Neural cell (in vitro differentiated cells): ENCODE measurements at regions not wholly inside any gene's neighbourhood (a gene's known extent, or its start where the extent isn't known, plus 50 kb on each side); places are given as distances from the start of the nearest gene placed in this dataset.

Experiments
- H2AFZ ChIP-seq: fragments of 200-600, 300-800 bp; sonication (generic), shearing (Covaris generic); 2 replicates; pipeline ENCODE4 v1.6.0; 2014; ENCODE audit warnings: low read depth, mild to moderate bottlenecking, antibody characterized with exemption, low read length, moderate library complexity
- H3F3A ChIP-seq: fragments of 200-600 bp; shearing (Covaris generic); 2 replicates; pipeline ENCODE4 v1.6.1; 2016; ENCODE audit warnings: mild to moderate bottlenecking, moderate library complexity, mixed read lengths, antibody characterized with exemption, low read length; ENCODE audit not compliant: insufficient read depth, poor library complexity, severe bottlenecking
- H3K27ac ChIP-seq: fragments of 200-600, 300-800 bp; sonication (generic), shearing (Covaris generic); 2 replicates; pipeline ENCODE4 v1.5.1; 2014; ENCODE audit warnings: mild to moderate bottlenecking, low read length, moderate library complexity
- H3K27me3 ChIP-seq: fragments of 300-800, 200-600 bp; sonication (generic), shearing (Covaris generic); 2 replicates; pipeline ENCODE4 v1.6.0; 2014; ENCODE audit warnings: mild to moderate bottlenecking, low read depth, low read length, moderate library complexity; ENCODE audit not compliant: insufficient read depth
- H3K36me3 ChIP-seq: fragments of 300-800, 200-600 bp; sonication (generic), shearing (Covaris generic); 2 replicates; pipeline ENCODE4 v1.5.1; 2014; ENCODE audit warnings: mild to moderate bottlenecking, antibody characterized with exemption, low read length, moderate library complexity; ENCODE audit not compliant: insufficient read depth
- H3K4me2 ChIP-seq: fragments of 300-800, 200-600 bp; sonication (generic), shearing (Covaris generic); 2 replicates; pipeline ENCODE4 v1.6.0; 2014; ENCODE audit warnings: mild to moderate bottlenecking, low read length
- H3K4me3 ChIP-seq: fragments of 300-800, 200-600 bp; sonication (generic), shearing (Covaris generic); 2 replicates; pipeline ENCODE4 v1.5.1; 2014; ENCODE audit warnings: mild to moderate bottlenecking, low read length, moderate library complexity
- H3K79me2 ChIP-seq: fragments of 200-600 bp; shearing (Covaris generic); replicated peaks from 2 replicates; pipeline ENCODE4 v1.6.0; 2014; ENCODE audit warnings: mild to moderate bottlenecking, low read length, moderate library complexity; ENCODE audit not compliant: insufficient read depth
- H3K9ac ChIP-seq: fragments of 300-800, 200-600 bp; sonication (generic), shearing (Covaris generic); 2 replicates; pipeline ENCODE4 v1.6.1; 2016; ENCODE audit warnings: mild to moderate bottlenecking, low read length, mixed read lengths
- H3K9me2 ChIP-seq: fragments of 200-600 bp; shearing (Covaris generic); 2 replicates; pipeline ENCODE4 v1.6.1; 2016; ENCODE audit warnings: mild to moderate bottlenecking, low read length, mixed read lengths; ENCODE audit not compliant: insufficient read depth
- H3K9me3 ChIP-seq: fragments of 200-600, 300-800 bp; sonication (generic), shearing (Covaris generic); 2 replicates; pipeline ENCODE4 v1.6.1; 2016; ENCODE audit warnings: mild to moderate bottlenecking, mixed run types, low read length, moderate library complexity, mixed read lengths
- H4K20me1 ChIP-seq: fragments of 200-600 bp; shearing (Covaris generic); 2 replicates; pipeline ENCODE4 v1.6.1; 2016; ENCODE audit warnings: mild to moderate bottlenecking, mixed run types; ENCODE audit not compliant: insufficient read depth
- EP300 ChIP-seq: fragments of 450-650 bp; conservative IDR thresholded peaks from 2 replicates; pipeline ENCODE4 v1.6.1; 2014; ENCODE audit warnings: antibody characterized with exemption, mild to moderate bottlenecking, moderate library complexity; ENCODE audit not compliant: poor library complexity, severe bottlenecking
- EZH2 ChIP-seq: fragments of 200-600, 300-800 bp; shearing (Covaris generic), sonication (generic); IDR thresholded peaks from 2 replicates; pipeline ENCODE4 v1.6.1; 2014; ENCODE audit warnings: antibody characterized with exemption, low read length, borderline replicate concordance, mild to moderate bottlenecking; ENCODE audit not compliant: insufficient read depth, poor library complexity, severe bottlenecking
- MXI1 ChIP-seq: fragments of 450-650 bp; conservative IDR thresholded peaks from 2 replicates; pipeline ENCODE4 v1.6.1; 2014; ENCODE audit warnings: antibody characterized with exemption, mild to moderate bottlenecking; ENCODE audit not compliant: poor library complexity, severe bottlenecking
- POLR2AphosphoS5 ChIP-seq: IDR thresholded peaks from 2 replicates; pipeline ENCODE4 v1.6.1; 2012
- RAD21 ChIP-seq: fragments of 450-650 bp; conservative IDR thresholded peaks from 2 replicates; pipeline ENCODE4 v1.6.1; 2014; ENCODE audit warnings: antibody characterized with exemption, mild to moderate bottlenecking, moderate library complexity
- SMC3 ChIP-seq: fragments of 450-650 bp; conservative IDR thresholded peaks from 2 replicates; pipeline ENCODE4 v1.6.1; 2014; ENCODE audit warnings: antibody characterized with exemption, mild to moderate bottlenecking, moderate library complexity; ENCODE audit not compliant: poor library complexity
- TAF1 ChIP-seq: IDR thresholded peaks from 2 replicates; pipeline ENCODE4 v1.6.1; 2012; ENCODE audit warnings: low read depth
- TF ChIP-seq, protein P1 (sequence below): IDR thresholded peaks from 2 replicates; pipeline ENCODE4 v1.6.1; 2012; ENCODE audit warnings: borderline replicate concordance
- TF ChIP-seq, protein P2 (sequence below): fragments of 450-650 bp; IDR thresholded peaks from 2 replicates; pipeline ENCODE4 v1.5.1; 2014; ENCODE audit warnings: antibody characterized with exemption, mild to moderate bottlenecking, moderate library complexity; ENCODE audit not compliant: poor library complexity, severe bottlenecking

DNA sequence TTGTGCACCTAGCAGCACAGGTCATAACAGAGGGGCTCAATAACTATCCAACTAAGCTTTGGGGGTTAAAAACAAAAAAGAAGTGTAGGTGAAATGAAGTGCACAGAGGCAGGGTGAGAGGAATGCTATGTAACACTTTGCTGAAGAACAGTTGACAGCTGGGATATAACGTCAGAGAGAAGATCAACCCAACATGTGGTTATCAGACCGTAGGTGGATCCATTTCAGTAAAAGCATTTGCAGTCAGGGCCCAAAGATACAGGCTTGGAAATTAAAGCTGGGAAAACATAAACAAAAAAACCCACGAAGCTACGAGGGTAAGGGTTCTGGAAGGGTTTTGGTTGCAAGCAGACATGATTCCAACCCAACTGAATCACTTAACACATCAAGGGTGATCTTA lies 377.5 kb upstream of the NR2F2 start:
- no peaks in the 10 kb centered on the region for H3K9me2 ChIP-seq
- H3K9me3 ChIP-seq: no peaks in the 10 kb centered on the region
- H3K27me3 ChIP-seq: no peaks in the 10 kb centered on the region
- no peaks in the 10 kb centered on the region for H3F3A ChIP-seq
- H4K20me1 ChIP-seq: no peaks in the 10 kb centered on the region
- no peak overlapping the region for H3K9ac ChIP-seq
- H3K36me3 ChIP-seq: no peaks in the 10 kb centered on the region
- H2AFZ ChIP-seq: no peak overlapping the region
- no peak overlapping the region for H3K27ac ChIP-seq
- TF ChIP-seq TAF1 (no peak), RAD21 (no peak), SMC3 (no peak), MXI1 (no peak), EP300 (no peak), EZH2 (no peak), POLR2AphosphoS5 (no peak)
- TF ChIP-seq, protein P1, sequence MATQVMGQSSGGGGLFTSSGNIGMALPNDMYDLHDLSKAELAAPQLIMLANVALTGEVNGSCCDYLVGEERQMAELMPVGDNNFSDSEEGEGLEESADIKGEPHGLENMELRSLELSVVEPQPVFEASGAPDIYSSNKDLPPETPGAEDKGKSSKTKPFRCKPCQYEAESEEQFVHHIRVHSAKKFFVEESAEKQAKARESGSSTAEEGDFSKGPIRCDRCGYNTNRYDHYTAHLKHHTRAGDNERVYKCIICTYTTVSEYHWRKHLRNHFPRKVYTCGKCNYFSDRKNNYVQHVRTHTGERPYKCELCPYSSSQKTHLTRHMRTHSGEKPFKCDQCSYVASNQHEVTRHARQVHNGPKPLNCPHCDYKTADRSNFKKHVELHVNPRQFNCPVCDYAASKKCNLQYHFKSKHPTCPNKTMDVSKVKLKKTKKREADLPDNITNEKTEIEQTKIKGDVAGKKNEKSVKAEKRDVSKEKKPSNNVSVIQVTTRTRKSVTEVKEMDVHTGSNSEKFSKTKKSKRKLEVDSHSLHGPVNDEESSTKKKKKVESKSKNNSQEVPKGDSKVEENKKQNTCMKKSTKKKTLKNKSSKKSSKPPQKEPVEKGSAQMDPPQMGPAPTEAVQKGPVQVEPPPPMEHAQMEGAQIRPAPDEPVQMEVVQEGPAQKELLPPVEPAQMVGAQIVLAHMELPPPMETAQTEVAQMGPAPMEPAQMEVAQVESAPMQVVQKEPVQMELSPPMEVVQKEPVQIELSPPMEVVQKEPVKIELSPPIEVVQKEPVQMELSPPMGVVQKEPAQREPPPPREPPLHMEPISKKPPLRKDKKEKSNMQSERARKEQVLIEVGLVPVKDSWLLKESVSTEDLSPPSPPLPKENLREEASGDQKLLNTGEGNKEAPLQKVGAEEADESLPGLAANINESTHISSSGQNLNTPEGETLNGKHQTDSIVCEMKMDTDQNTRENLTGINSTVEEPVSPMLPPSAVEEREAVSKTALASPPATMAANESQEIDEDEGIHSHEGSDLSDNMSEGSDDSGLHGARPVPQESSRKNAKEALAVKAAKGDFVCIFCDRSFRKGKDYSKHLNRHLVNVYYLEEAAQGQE: no peak
- TF ChIP-seq, protein P2, sequence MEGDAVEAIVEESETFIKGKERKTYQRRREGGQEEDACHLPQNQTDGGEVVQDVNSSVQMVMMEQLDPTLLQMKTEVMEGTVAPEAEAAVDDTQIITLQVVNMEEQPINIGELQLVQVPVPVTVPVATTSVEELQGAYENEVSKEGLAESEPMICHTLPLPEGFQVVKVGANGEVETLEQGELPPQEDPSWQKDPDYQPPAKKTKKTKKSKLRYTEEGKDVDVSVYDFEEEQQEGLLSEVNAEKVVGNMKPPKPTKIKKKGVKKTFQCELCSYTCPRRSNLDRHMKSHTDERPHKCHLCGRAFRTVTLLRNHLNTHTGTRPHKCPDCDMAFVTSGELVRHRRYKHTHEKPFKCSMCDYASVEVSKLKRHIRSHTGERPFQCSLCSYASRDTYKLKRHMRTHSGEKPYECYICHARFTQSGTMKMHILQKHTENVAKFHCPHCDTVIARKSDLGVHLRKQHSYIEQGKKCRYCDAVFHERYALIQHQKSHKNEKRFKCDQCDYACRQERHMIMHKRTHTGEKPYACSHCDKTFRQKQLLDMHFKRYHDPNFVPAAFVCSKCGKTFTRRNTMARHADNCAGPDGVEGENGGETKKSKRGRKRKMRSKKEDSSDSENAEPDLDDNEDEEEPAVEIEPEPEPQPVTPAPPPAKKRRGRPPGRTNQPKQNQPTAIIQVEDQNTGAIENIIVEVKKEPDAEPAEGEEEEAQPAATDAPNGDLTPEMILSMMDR: no peak
- no peaks in the 10 kb centered on the region for H3K79me2 ChIP-seq
- H3K4me2 ChIP-seq: no peak overlapping the region
- no peak overlapping the region for H3K4me3 ChIP-seq

DNA sequence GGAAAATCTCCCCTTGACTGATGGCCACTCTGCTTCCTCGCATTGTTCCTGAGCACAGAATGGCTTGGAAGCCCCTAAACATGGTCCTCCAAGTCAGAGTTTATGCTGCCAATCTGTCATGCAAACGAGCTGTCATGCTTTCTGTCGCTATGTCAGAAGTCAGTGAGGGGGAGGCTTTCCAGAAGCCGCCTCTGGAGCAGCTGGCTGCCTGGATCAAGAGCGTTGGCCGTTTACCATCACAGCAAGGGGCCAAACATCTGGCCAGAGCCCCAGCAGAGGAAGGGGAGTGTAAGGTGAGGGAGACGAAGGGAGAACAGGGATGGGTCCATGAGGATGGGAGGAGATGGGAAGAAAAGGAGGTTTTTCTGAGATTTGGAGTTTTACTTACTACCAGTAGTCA lies 372.6 kb upstream of the NR2F2 start:
- no peak overlapping the region for H3K9ac ChIP-seq
- H3K9me3 ChIP-seq: no peaks in the 10 kb centered on the region
- no peaks in the 10 kb centered on the region for H4K20me1 ChIP-seq
- H3K27me3 ChIP-seq: no peaks in the 10 kb centered on the region
- H3K36me3 ChIP-seq: no peaks in the 10 kb centered on the region
- TF ChIP-seq, protein P2: no peak
- TF ChIP-seq EP300 (no peak), MXI1 (no peak), RAD21 (no peak), EZH2 (no peak), SMC3 (no peak), TAF1 (no peak), POLR2AphosphoS5 (no peak)
- TF ChIP-seq, protein P1: no peak
- no peak overlapping the region for H3K4me2 ChIP-seq
- no peak overlapping the region for H3K27ac ChIP-seq
- no peak overlapping the region for H3K4me3 ChIP-seq
- H2AFZ ChIP-seq: no peak overlapping the region
- no peaks in the 10 kb centered on the region for H3K79me2 ChIP-seq
- H3K9me2 ChIP-seq: no peaks in the 10 kb centered on the region
- H3F3A ChIP-seq: no peaks in the 10 kb centered on the region
